K562 (cell line): ENCODE measurements at regions not wholly inside any gene's neighbourhood (a gene's known extent, or its start where the extent isn't known, plus 50 kb on each side); places are given as distances from the start of the nearest gene placed in this dataset.

Experiments used
- ATAC-seq: fragments of 200-7000 bp; cut with Tn5 transposase; 3 replicates; pipeline ENCODE4 v1.9.1; 2020; ENCODE audit warnings: moderate library complexity
- BruUV-seq: library from RNA; stranded (reverse); fragments of 400-500 nt; replicated peaks from 2 replicates; lab custom pipeline; 2021; lab: Mats Ljungman, UMichigan
- CTCF ChIA-PET: fragments of 300-600 bp; formaldehyde crosslinking; extraction: SDS; loops from one replicate; lab custom pipeline; 2021; ENCODE audit warnings: low intra/inter-chr PET ratio; lab: Yijun Ruan, JAX
- POLR2A ChIA-PET: fragments of 300-600, 350-650 bp; sonication (Branson Sonifier 250); formaldehyde crosslinking; extraction: SDS; loops from one replicate; lab custom pipeline; 2021; ENCODE audit warnings: antibody characterized with exemption, inconsistent platforms; lab: Yijun Ruan, JAX
- DNase-seq, 4 experiments: peaks; one replicate each; pipeline versions ENCODE4 v3.0.0 to v3.0.0-alpha.2; 2011 to 2018; ENCODE audit warnings: low spot score in 3 of 4, mixed read lengths in 3 of 4; ENCODE audit errors: extremely low read depth in 1 of 4
- FAIRE-seq: peaks from 2 replicates; lab custom pipeline; 2011; peaks lifted over from hg19 to GRCh38; lab: Jason Lieb, UNC
- H2AFZ ChIP-seq: 2 replicates; pipeline ENCODE4 v1.6.0; 2011; ENCODE audit warnings: low read depth, low read length, control low read depth, inconsistent platforms
- H3K27ac ChIP-seq: fragments of 200-600 bp; 3 replicates; pipeline ENCODE4 v1.8.0; 2011; ENCODE audit warnings: low read depth, mild to moderate bottlenecking, control low read depth, inconsistent platforms, low read length, moderate library complexity, mixed read lengths; ENCODE audit errors: extremely low read depth
- H3K27me3 ChIP-seq, 2 experiments: fragments of 300-600 bp in 1 of 2; 2 replicates in 1 of 2; 3 replicates in 1 of 2; pipeline versions ENCODE4 v1.6.0 to v1.8.0; 2011; ENCODE audit warnings: inconsistent platforms in 2 of 2, low read length in 2 of 2, mild to moderate bottlenecking in 1 of 2, mixed read lengths in 1 of 2, moderate library complexity in 1 of 2; ENCODE audit not compliant: control insufficient read depth in 2 of 2, insufficient read depth in 2 of 2
- H3K36me3 ChIP-seq: fragments of 300-600 bp; 3 replicates; pipeline ENCODE4 v1.8.0; 2011; ENCODE audit warnings: mild to moderate bottlenecking, low read length, inconsistent platforms; ENCODE audit not compliant: control insufficient read depth, insufficient read depth
- H3K4me1 ChIP-seq, 2 experiments: fragments of 200-600 bp in 1 of 2; replicated peaks in 1 of 2; 2 replicates in 1 of 2; 3 replicates in 1 of 2; pipeline versions ENCODE4 v1.5.1 to v1.8.0; 2011; ENCODE audit warnings: inconsistent platforms in 2 of 2, low read length in 2 of 2, mild to moderate bottlenecking in 1 of 2, mixed read lengths in 1 of 2, moderate library complexity in 1 of 2; ENCODE audit not compliant: control insufficient read depth in 2 of 2, insufficient read depth in 2 of 2
- H3K4me2 ChIP-seq: 2 replicates; pipeline ENCODE4 v1.6.1; 2011; ENCODE audit warnings: low read length, control low read depth, inconsistent platforms, mixed read lengths; ENCODE audit not compliant: insufficient read depth
- H3K4me3 ChIP-seq: fragments of 200-600 bp; sonication (generic), shearing (Covaris generic); 2 replicates; pipeline ENCODE4 v1.5.1; 2016; ENCODE audit warnings: control low read depth, inconsistent platforms
- H3K79me2 ChIP-seq: fragments of 200-600 bp; 3 replicates; pipeline ENCODE4 v1.8.0; 2011; ENCODE audit warnings: low read length, inconsistent platforms; ENCODE audit not compliant: control insufficient read depth, insufficient read depth
- H3K9ac ChIP-seq, 2 experiments: 2 replicates each; pipeline versions ENCODE4 v1.6.0 to v1.6.1; 2011; ENCODE audit warnings: low read depth in 2 of 2, low read length in 2 of 2, control low read depth in 1 of 2, inconsistent platforms in 1 of 2, mild to moderate bottlenecking in 1 of 2, mixed read lengths in 1 of 2; ENCODE audit not compliant: insufficient read depth in 1 of 2
- H3K9me1 ChIP-seq: one replicate; pipeline ENCODE4 v1.6.0; 2011; ENCODE audit warnings: inconsistent platforms, mild to moderate bottlenecking, low read length, moderate library complexity; ENCODE audit not compliant: control insufficient read depth, insufficient read depth
- H3K9me3 ChIP-seq: replicated peaks from 2 replicates; pipeline ENCODE4 v1.5.1; 2011; ENCODE audit warnings: low read depth, low read length, inconsistent platforms; ENCODE audit not compliant: control insufficient read depth, insufficient read depth
- H4K20me1 ChIP-seq: replicated peaks from 2 replicates; pipeline ENCODE4 v1.6.1; 2011; ENCODE audit warnings: low read length, inconsistent platforms, mixed read lengths; ENCODE audit not compliant: control insufficient read depth, insufficient read depth
- C11orf30 ChIP-seq: fragments of 450-650 bp; IDR thresholded peaks from 2 replicates; pipeline ENCODE4 v1.6.1; 2016; ENCODE audit warnings: low read depth, mild to moderate bottlenecking
- DDX20 ChIP-seq: fragments of 450-650 bp; IDR thresholded peaks from 2 replicates; pipeline ENCODE4 v1.6.1; 2016; ENCODE audit warnings: missing genetic modification characterization, low read depth, mild to moderate bottlenecking, missing compliant biosample characterization, moderate library complexity
- HDAC6 ChIP-seq: IDR thresholded peaks from 2 replicates; pipeline ENCODE4 v1.6.1; 2012; ENCODE audit warnings: low read depth, mild to moderate bottlenecking, control low read depth, inconsistent platforms, low read length, moderate library complexity
- KAT8 ChIP-seq: fragments of 450-650 bp; IDR thresholded peaks from 2 replicates; pipeline ENCODE4 v1.6.1; 2016; ENCODE audit warnings: low read depth, mild to moderate bottlenecking
- KDM2B ChIP-seq: fragments of 250-450 bp; sonication (Bioruptor Pico); IDR thresholded peaks from 2 replicates; pipeline ENCODE4 v1.8.0; 2021; ENCODE audit warnings: mild to moderate bottlenecking, moderate library complexity
- TRIM24 ChIP-seq, 2 experiments: fragments of 450-650 bp; IDR thresholded peaks; 2 replicates each; pipeline ENCODE4 v1.6.1; 2016
- ZBTB43 ChIP-seq: sonication (generic); formaldehyde crosslinking; IDR thresholded peaks from 2 replicates; pipeline ENCODE4 v1.8.0; 2023; ENCODE audit warnings: mild to moderate bottlenecking, missing genetic modification reagents
- ZNF316 ChIP-seq: fragments of 450-650 bp; IDR thresholded peaks from 2 replicates; pipeline ENCODE4 v1.6.1; 2016
- WGBS: fragments of 100-300 bp; shearing (Covaris generic); methylation state at CpG from one replicate; pipeline ENCODE4 v1.1.6; 2016; ENCODE audit warnings: low coverage, mixed read lengths; ENCODE audit not compliant: insufficient coverage; ENCODE audit errors: missing lambda C conversion rate; 5-methylcytosine and 5-hydroxymethylcytosine counted together
- in situ Hi-C: fragments of 300-500 bp; cut with MboI; formaldehyde crosslinking; loops from 4 replicates; pipeline ENCODE4 v1.15.0; 2018; ENCODE audit warnings: inconsistent platforms, mixed read lengths
- intact Hi-C: fragments of 100-400 bp; cut with micrococcal nuclease; formaldehyde crosslinking; loops from 2 replicates; pipeline ENCODE4 v1.14.2; 2022

GRCh38 chr18:57869221-57869620 lies 66.1 kb upstream of the ATP8B1 start (continued):
- TF ChIP-seq ZBTB43 (CRISPR knock-in tag) (no peak), TRIM24 (IDR thresholded peaks at IDR 0.05) (peak; percentile 40 to 47; a peak in 2 of 4 replicates), DDX20 (tag) (no peak)

- BruUV-seq: no TSS peak
- Histone ChIP-seq H3K27me3 (no peaks in the 10 kb centered on the region), H4K20me1 (no peaks in the 10 kb centered on the region), H3K9me3 (no peaks in the 10 kb centered on the region), H3K36me3 (no peaks in the 10 kb centered on the region), H3K4me1 (no peaks in the 10 kb centered on the region), H3K9me1 (no peaks in the 10 kb centered on the region), H3K27ac (no peak overlapping the region), H3K9ac (no peak overlapping the region), H2AFZ (no peak overlapping the region), H3K79me2 (no peaks in the 10 kb centered on the region), H3K4me2 (no peak overlapping the region), H3K4me3 (no peak overlapping the region)
- ChIA-PET CTCF (no interaction called here), POLR2A (no interaction called here)
- DNase-seq (no peak), FAIRE-seq (no peak), ATAC-seq (no peak)
- in situ Hi-C loops: loop anchor here (25.0 kb wide), 1 partner anchor 229 kb away; no protein-coding TSS in a partner anchor
- intact Hi-C loops: no loop called here
- 29% methylated on average over 3 of the region's 3 CpGs for WGBS
- TF ChIP-seq KDM2B: no peak
- TF ChIP-seq HDAC6: no peak
- no peak for TF ChIP-seq KAT8
- peak; percentile 33; the same call in 1 of the 2 replicates for TF ChIP-seq ZNF316
- TF ChIP-seq C11orf30: peak; percentile 16; the same call in 1 of the 2 replicates
Measured at GRCh38 chr18:57866355-57866754, 63.2 kb upstream of the ATP8B1 start.
